ENCODE measurements at regions not wholly inside any gene's neighbourhood (a gene's known extent, or its start where the extent isn't known, plus 50 kb on each side); places are given as distances from the start of the nearest gene placed in this dataset.
"Not testable (repeated sequence)": the region's sequence is repeated elsewhere in the genome, so short reads cannot be mapped to it uniquely, and the experiment has no call there.

- no peak for DNase-seq
- TF ChIP-seq POLR2A (IDR thresholded peaks at IDR 0.05; ENCODE audit: low read length) (no peak), GATA1 (IDR thresholded peaks at IDR 0.05; ENCODE audit: low read depth, low read length) (no peak)
Observed at GRCh38 chr5:112525217-112525616, 106.1 kb upstream of the EPB41L4A start.

DNA sequence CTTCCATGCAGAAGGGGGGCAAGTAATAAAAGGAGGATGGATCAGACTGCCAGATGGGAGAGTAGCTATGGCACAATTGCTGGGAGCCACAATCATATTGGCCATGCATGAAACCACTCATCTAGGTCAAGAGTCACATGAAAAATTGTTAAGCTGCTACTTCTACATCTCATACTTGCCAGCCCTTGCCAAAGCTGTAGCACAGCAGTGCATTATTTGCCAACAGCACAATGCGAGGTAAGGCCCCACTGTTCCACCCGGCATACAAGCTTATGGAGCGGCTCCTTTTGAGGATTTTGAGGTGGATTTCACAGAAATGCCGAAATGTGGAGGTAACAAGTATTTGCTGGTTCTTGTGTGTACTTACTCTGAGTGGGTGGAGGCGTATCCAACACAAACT, 109.9 kb upstream of the EPB41L4A start:
- no peak for TF ChIP-seq GATA1 (IDR thresholded peaks at IDR 0.05; ENCODE audit: low read depth, low read length)
- TF ChIP-seq POLR2A (IDR thresholded peaks at IDR 0.05; ENCODE audit: low read length) = no peak
- DNase-seq = no peak

GRCh38 chr5:112529525-112529924, 110.4 kb upstream of the EPB41L4A start:
- TF ChIP-seq POLR2A (IDR thresholded peaks at IDR 0.05; ENCODE audit: low read length) (no peak), GATA1 (IDR thresholded peaks at IDR 0.05; ENCODE audit: low read depth, low read length) (no peak)
- peak; percentile 56 to 65 for DNase-seq

DNA sequence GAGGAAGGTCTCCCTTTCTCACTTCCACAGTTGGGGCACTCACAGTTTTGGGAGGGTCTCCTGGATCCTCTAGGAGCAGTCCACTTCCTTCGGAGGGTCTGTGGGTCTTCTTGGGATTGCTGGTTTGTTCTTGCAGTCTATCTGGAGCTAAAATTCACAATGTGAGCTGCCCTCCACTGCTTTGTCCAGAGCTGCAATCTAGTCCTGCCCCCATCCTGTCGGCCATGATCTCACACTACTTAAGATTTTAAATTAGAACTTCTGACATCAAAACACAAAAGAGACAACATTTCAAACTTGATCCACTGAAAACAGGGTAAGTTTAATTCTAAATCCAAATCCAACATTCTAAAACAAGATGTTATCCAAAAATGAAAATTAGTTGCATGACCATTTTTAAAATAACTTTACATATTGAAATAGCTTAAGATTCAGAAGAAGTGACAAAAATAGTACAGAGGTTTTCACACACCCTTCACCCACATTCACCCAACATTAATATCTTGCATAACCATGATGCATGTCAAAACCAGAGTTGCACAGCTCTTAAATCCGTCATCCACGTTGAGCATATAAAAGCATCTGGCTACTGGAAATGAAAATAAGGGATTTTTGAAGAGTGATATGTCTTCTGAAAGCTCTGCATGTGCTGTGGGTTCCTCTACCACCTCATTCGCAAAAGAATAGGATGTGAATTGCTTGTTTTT, 113.7 kb upstream of the EPB41L4A start:
- DNase-seq = no peak
- TF ChIP-seq POLR2A (IDR thresholded peaks at IDR 0.05; ENCODE audit: low read length) (no peak), GATA1 (IDR thresholded peaks at IDR 0.05; ENCODE audit: low read depth, low read length) (no peak)

GRCh38 chr5:112533362-112533761, 114.3 kb upstream of the EPB41L4A start:
- TF ChIP-seq POLR2A (IDR thresholded peaks at IDR 0.05; ENCODE audit: low read length) (peak; percentile 23), GATA1 (IDR thresholded peaks at IDR 0.05; ENCODE audit: low read depth, low read length) (no peak)
- DNase-seq = peak; percentile 14 to 47

DNA sequence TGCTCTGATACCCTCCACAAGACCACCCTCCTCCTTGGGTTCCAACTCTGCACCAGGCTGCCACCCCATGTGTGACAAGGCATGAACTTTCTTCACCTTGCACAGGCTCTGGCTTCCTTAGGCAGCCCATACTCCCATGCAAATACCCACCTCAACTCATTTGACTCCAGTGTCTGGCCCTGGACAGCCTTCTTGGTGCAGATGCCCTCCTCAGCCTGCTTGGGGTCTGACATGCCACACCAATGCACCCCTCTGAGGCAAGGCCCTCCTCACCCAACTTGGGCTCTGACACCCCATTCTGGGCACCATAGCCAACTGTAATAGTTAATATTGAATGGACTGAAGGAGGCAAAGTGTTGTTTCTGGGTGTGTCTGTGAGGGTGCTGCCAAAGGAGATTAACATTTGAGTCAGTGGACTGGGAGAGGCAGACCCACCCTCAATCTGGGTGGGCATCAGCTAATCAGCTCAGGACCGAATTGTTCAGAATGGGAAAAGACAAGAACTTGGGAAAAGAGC, 115.0 kb upstream of the EPB41L4A start:
- no peak for TF ChIP-seq POLR2A (IDR thresholded peaks at IDR 0.05; ENCODE audit: low read length)
- peak in 1 of 2 experiments; percentile 64 for DNase-seq

- DNase-seq = peak; percentile 62 to 71
- peak; percentile 50 for TF ChIP-seq POLR2A (IDR thresholded peaks at IDR 0.05; ENCODE audit: low read length)
- TF ChIP-seq GATA1 (IDR thresholded peaks at IDR 0.05; ENCODE audit: low read depth, low read length) = no peak
Observed at GRCh38 chr5:112534611-112535255, 115.7 kb upstream of the EPB41L4A start.

- TF ChIP-seq GATA1 (IDR thresholded peaks at IDR 0.05; ENCODE audit: low read depth, low read length) (no peak), POLR2A (IDR thresholded peaks at IDR 0.05; ENCODE audit: low read length) (no peak)
- DNase-seq = peak; percentile 65 to 87
Observed at GRCh38 chr5:112535356-112535755, 116.3 kb upstream of the EPB41L4A start.

- DNase-seq = not testable (repeated sequence)
Observed at GRCh38 chr5:112544558-112544957, 125.5 kb upstream of the EPB41L4A start.

DNA sequence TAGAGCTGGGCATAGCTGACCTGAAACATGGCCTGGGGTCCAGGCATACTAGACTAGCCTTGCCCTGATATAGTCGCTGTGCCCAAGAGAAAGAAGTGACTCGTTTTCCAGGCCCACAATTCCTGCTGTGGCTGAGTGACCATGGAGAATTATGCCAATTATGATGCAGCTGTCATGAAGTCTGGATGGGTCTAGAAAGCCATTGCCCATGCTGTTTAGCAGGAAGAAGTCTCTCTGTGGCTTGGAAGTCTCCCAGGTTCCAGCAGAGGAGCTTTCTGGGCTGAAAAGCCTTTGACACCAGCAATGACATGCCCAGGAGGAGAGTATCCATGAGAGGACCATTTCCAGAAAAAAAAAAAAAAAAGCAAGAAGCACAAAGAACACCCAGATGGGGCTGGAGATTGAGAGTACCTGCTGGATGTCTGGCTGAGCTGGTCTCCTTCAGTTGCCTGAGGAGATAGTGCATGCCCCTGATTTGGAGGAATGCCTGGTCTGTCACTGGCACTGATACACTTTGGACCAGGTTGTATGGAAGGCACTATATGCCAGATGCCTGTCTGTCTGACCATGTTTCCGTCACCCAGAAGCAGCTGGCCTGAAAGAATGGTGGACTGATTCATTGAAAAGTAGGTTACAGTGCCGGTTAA, 128.0 kb upstream of the EPB41L4A start:
- DNase-seq = peak; percentile 46 to 48

DNA sequence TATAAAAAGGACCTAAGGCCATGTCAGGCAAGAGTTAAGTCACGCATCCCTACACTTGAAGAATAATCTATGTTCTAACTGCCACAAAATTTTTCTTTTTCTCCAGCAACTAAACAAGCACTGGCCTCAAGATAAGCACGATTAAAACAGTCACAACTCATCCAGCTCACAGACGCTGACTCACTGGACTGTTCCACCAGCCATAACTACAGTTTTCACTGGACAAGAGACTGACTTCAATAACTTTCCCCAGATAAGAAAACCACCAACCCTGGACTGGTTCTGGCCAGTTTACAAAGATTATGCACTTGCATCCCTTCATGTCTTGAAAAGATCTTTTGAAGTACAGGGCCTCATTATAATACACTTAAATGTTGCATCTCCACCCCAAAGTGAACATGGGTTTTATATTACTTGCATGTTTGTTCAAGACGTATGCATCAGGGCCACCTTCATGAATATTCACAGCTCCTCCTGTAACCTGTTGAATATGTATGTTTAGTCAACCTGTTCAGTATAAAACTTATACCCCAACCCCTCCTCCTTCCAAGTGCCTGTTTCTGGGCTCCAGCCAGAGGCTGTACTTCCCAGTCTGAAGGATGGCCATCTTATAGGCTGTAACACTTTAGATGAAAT, 129.3 kb upstream of the EPB41L4A start:
- TF ChIP-seq POLR2A (IDR thresholded peaks at IDR 0.05; ENCODE audit: low read length) = peak; percentile 71
- TF ChIP-seq GATA1 (IDR thresholded peaks at IDR 0.05; ENCODE audit: low read depth, low read length) = peak; percentile 56
- DNase-seq = peak; percentile 93 to 99

More for the DNA sequence above, 128.0 kb upstream of the EPB41L4A start:
- no peak for TF ChIP-seq GATA1 (IDR thresholded peaks at IDR 0.05; ENCODE audit: low read depth, low read length)
- no peak for TF ChIP-seq POLR2A (IDR thresholded peaks at IDR 0.05; ENCODE audit: low read length)

DNA sequence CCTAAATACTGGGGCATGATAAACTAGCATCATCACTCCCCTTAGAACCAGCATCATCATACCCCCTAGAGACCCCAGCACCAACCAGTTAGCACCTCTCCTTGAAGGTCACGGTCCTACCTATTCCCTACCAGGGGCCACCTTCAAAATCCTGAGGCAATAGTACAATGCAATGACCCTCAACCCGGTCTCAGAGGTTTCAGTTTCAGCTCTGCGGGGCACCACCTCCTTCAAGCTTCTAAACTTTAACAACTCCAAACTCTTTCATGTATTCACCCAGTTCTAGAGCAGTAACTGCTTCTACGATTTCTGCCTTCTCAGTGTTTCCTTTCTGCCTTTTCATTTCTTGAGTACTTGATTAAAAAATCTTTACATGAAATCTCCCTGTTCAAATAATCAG, 130.1 kb upstream of the EPB41L4A start:
- TF ChIP-seq POLR2A (IDR thresholded peaks at IDR 0.05; ENCODE audit: low read length) (no peak), GATA1 (IDR thresholded peaks at IDR 0.05; ENCODE audit: low read depth, low read length) (no peak)
- peak; percentile 61 to 68 for DNase-seq

GRCh38 chr5:112549605-112550166, 130.6 kb upstream of the EPB41L4A start:
- DNase-seq = peak; percentile 79 to 96
- TF ChIP-seq GATA1 (IDR thresholded peaks at IDR 0.05; ENCODE audit: low read depth, low read length) = peak; percentile 81
- peak; percentile 21 for TF ChIP-seq POLR2A (IDR thresholded peaks at IDR 0.05; ENCODE audit: low read length)

Measured in erythroblast (primary cell).